Activated CD4-positive, alpha-beta T cell treated with anti-CD3 and anti-CD28 coated beads, Interleukin-2, amount 50 U/mL, for 16 hours (primary cell): ENCODE measurements at regions not wholly inside any gene's neighbourhood (a gene's known extent, or its start where the extent isn't known, plus 50 kb on each side); places are given as distances from the start of the nearest gene placed in this dataset.

Source experiments
- DNase-seq: peaks from one replicate; pipeline ENCODE4 v3.0.0-alpha.2; 2020

DNA sequence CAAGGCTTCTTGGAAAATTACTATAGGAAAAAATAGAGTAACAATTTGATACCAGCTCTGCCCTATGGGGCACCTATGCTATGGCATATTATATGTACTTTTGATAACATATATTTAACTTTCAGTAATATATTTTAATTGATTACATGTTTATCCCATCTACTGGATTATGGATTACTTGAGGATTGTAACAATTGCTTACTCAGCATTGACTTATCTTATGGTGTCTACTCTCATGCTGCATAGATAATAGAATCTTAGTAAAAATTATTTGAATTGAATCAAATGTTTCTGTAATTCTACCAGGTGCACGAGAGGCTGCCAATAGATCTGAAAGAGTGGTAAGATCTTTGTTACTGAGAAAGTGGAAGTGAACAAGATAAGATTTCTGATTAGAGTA lies 57.8 kb upstream of the CALCR start:
- DNase-seq: no peak

DNA sequence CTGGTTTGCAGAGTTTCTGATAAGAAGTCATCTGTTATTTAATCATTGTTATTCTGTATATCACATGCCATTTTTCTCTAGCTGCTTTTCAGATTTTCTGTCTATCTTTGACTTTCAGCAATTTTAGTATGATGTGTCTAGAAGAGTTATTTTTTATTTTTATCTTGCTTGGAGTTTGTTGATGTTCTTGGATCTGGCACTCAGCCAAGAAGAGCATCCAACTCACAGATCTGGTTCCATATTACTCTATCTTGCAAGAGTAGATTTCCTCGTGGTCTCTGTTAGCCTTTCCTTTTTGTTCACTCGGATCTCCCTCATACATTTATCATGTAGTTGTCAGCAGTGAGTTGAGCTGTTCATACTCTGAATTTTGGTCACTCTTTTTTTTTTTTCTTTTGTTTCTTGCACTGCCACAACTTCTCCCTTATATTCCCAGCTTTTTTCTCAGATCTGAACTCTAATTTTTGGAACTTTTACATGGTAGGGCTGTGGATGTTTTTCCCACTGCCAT lies 54.8 kb upstream of the CALCR start:
- DNase-seq: no peak

DNA sequence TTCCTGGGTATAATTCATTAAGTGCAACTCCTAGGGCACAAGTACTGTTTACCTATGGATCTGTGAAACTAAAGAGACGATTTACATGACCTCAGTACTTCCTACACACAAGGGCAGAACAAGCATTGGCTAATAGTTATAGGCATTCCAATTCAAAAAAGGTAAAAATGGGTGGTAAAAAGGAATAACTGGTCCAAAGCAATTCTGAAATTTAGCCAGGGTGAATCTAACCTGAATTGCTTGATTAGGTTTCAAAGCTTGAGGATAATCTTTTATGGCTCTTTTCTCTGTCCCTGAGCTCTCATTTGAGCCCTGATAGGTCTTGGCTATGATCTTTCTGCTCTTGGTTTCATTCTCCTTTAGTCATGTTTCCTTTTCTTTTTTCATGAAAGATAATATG lies 52.3 kb upstream of the CALCR start:
- no peak for DNase-seq
